COLO668 (cell line): ENCODE measurements at regions not wholly inside any gene's neighbourhood (a gene's known extent, or its start where the extent isn't known, plus 50 kb on each side); places are given as distances from the start of the nearest gene placed in this dataset.

Source experiments
- DNase-seq: peaks from one replicate; lab custom pipeline; 2025; ENCODE audit not compliant: unreplicated experiment; lab: John Stamatoyannopoulos, UW

GRCh38 chr5:121299153-121299552 is 552.5 kb upstream of the FTMT start:
- no peak for DNase-seq

GRCh38 chr5:121304838-121305237 is 546.8 kb upstream of the FTMT start:
- no peak for DNase-seq

GRCh38 chr5:121313886-121314285 is 537.8 kb upstream of the FTMT start:
- no peak for DNase-seq

- no peak for DNase-seq
These were observed 535.9 kb upstream of the FTMT start for GRCh38 chr5:121315786-121316185.

DNA sequence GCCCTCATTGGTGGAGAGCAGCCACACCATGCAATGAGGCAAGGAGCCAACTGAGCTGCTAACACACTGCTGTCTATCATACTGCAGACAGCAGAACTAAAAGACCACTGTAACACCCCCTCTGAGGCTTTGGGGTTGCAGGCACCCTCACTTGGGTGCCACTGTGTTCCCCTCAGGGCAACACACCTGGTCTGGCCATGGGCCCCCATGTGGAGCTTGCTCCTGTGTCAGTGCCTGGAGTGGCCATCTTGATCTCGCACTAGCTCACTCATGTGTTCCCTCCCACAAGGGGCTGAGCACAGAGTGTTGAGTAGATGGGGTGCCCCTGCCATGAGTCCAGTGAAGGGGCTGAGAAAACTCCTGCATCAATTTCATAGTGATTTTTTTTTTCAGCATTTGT is 532.4 kb upstream of the FTMT start:
- no peak for DNase-seq

DNA sequence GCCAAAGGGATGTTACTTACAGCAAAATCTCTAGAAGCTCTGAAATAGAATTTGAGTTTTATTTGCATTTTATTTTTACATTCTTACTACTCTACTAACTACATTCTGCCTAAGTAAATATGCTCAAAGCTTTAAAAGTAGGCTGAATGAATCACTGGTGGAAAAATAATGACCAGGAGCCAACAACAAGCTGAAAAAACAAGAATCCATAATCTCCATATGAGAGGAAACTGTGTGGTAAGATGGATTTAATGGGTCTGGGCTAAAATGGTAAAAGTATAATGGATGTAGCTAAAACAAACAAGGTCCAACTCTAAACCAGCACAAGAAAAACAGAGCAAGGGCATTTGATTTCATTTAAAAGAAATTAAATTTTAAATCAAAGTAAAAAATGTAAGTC is 525.8 kb upstream of the FTMT start:
- no peak for DNase-seq

- no peak for DNase-seq
These were observed 501.3 kb upstream of the FTMT start for GRCh38 chr5:121350181-121350930.

- no peak for DNase-seq
These were observed 485.2 kb upstream of the FTMT start for GRCh38 chr5:121366515-121366914.

- DNase-seq = no peak
These were observed 478.3 kb upstream of the FTMT start for GRCh38 chr5:121373371-121373770.

DNA sequence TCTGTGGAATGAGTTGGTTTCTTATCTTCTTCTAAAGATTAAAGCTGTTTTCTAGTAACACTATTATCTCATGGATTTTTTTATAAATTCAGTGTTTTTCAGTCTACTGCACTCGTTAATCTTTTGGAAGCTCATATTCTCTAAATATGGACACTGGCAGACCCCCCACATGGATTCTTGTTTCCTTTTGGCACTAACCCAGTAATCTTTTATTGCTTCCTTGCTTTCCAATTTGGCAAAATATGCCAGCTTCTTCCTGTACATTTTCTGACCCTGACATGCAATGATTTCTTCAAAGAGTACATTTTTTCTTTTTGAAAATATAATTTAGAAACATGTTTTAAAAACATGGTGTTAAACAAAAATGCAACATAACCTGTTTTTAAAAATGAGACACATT is 474.2 kb upstream of the FTMT start:
- DNase-seq = no peak

DNA sequence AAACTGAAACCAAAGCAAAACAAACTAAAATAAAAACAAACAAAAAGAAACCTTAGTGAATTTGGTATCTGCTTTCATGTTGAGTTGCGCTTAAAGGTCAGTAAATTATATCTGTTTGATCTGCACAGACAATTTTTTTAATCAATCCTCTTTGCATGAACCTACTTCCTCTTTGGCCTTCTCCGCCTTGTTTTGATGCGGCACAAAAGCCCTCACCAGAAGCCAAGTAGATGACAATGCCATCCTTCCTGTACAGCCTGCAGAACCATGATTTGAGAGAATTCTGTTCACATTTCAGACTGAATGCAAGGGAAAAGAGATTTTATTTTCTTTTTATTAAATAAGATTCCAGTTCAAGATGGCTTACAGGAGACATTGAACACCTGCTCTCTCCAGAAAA is 473.6 kb upstream of the FTMT start:
- DNase-seq = no peak

- no peak for DNase-seq
These were observed 472.9 kb upstream of the FTMT start for GRCh38 chr5:121378559-121379359.

DNA sequence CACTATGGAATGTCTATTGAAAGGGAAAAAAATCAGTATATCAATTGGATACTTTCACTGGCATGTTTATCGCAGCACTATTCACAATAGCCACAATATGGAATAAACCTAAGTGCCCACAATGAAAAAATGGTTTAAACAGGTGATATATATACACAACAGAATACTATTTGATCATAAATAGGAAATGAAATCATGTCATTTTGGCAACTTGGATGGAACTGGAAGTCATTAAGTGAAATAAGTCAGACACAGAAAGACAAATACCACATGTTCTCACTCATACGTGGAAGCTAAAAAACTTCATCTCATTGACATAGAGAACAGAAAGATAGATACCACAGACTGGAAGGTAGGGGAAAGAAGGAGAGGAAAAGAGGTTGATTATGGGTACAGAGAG is 471.6 kb upstream of the FTMT start:
- no peak for DNase-seq

DNA sequence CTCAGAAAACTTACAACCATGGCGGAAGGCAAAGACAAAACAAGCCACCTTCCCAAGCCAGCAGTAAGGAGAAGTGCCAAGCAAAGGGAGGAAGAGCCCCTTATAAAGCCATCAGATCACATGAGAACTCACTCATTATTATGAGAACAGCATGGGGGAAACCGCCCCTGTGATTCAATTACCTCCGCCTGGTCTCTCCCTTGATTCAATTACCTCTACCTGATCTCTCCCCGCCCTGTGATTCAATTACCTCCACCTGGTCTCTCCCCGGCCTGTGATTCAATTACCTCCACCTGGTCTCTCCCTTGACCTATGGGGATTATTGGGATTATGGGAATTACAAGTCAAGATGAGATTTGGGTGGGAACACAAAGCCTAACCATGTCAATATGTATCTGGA is 467.3 kb upstream of the FTMT start:
- DNase-seq = no peak

GRCh38 chr5:121386334-121386733 is 465.3 kb upstream of the FTMT start:
- no peak for DNase-seq

DNA sequence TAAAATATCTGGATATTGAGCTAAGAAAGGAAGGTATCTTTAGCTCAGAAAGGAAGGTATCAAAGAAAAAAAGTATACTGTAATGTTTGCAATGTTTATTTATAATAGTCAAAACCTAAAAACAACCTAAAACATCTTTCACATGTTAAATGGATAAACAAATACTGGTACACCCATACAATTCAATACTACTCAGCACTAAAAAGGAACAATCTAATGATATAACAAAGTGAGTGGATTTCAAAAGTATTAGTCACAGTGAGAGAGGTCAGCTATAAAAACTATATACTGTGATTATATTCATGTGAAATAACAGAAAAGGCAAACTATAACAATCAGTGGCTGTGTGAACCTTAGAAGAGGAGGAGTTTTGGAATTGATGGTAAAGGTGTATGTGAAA is 455.0 kb upstream of the FTMT start:
- DNase-seq = no peak

DNA sequence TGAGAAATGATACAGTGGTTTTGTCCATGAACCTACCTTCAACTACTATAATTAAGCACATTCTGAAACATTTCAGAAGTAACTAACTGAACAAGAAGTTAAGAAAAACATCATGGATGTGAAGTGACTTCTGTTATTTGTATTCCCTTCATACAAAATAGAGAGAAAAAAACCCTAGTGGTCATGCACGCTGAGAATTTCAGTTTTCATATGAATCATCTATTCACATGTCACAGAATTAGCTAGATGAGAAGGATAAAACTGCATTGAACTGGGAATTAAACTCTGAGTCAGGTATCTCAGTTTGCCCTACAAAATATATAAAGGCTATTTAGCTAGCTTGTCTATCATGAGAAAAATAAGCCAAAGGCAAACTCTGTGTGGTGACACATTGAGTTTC is 451.8 kb upstream of the FTMT start:
- DNase-seq = no peak

GRCh38 chr5:121408778-121409177 is 442.9 kb upstream of the FTMT start:
- DNase-seq = no peak

- DNase-seq = no peak
These were observed 436.4 kb upstream of the FTMT start for GRCh38 chr5:121415270-121415669.

DNA sequence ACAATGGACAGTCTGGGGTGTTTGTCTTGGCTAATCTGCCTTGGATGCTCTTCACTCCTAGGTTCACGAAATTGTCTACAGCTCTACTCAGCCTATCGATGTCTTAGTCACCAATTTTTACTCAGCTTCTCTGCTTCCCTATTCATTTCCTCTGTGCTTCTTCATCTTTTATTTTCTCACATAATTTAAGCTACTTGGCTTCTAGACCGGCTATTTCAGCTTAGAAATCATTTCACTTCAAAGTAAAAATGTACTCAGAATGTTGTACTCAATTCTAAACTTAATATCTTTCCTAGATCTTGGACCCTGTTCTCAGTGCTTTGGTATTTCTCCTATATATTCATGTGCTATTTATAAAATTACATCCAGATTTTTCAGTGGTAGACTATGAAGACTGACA is 430.0 kb upstream of the FTMT start:
- DNase-seq = no peak

DNA sequence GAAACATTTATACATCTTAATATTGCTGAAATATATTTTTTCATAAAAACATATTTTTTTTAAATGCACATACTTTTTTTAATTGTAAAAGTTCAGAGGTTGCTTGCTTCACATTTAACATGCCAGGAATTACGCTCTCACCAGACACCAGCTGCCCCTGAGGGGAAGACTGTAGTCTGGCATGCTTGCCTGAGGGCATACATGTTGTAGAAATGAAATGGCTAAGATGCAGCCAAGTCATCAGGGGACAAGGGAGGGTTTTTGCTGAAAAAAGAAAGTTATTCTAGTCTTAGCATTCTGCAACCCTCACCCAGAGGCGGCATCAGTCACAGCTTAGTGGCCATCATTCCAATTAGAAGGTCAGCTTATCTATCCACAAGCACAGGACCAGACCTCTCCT is 426.7 kb upstream of the FTMT start:
- DNase-seq = no peak

- DNase-seq = no peak
These were observed 425.5 kb upstream of the FTMT start for GRCh38 chr5:121426153-121426552.

- DNase-seq = no peak
These were observed 421.9 kb upstream of the FTMT start for GRCh38 chr5:121429761-121430160.
